IMR-90 (cell line): ENCODE measurements at regions not wholly inside any gene's neighbourhood (a gene's known extent, or its start where the extent isn't known, plus 50 kb on each side); places are given as distances from the start of the nearest gene placed in this dataset.

Source experiments
- ATAC-seq: fragments of 200-7000 bp; cut with Tn5 transposase; 2 replicates; pipeline ENCODE4 v1.9.1; 2020; ENCODE audit warnings: low read depth, mild to moderate bottlenecking, moderate library complexity
- BruUV-seq: library from RNA; stranded (reverse); fragments of 400-500 nt; replicated peaks from 2 replicates; lab custom pipeline; 2021; lab: Mats Ljungman, UMichigan
- CTCF ChIA-PET: fragments of 300-600 bp; formaldehyde crosslinking; extraction: SDS; loops from one replicate; lab custom pipeline; 2021; ENCODE audit warnings: antibody characterized with exemption; lab: Yijun Ruan, JAX
- POLR2A ChIA-PET: fragments of 300-600 bp; sonication (Branson Sonifier 250); formaldehyde crosslinking; loops from one replicate; lab custom pipeline; 2022; ENCODE audit warnings: antibody characterized with exemption; ENCODE audit not compliant: unreplicated experiment; lab: Charles Lee
- DNase-seq: peaks from one replicate; pipeline ENCODE4 v3.0.0; 2013
- H2AFZ ChIP-seq: replicated peaks from 2 replicates; pipeline ENCODE3; 2013; ENCODE audit warnings: low read length, mild to moderate bottlenecking; ENCODE audit not compliant: poor library complexity
- H2AK5ac ChIP-seq: 2 replicates; pipeline ENCODE4 v1.6.1; 2013; ENCODE audit warnings: low read depth, low read length, inconsistent platforms
- H2AK9ac ChIP-seq: replicated peaks from 2 replicates; pipeline ENCODE3; 2013; ENCODE audit warnings: mild to moderate bottlenecking, low read depth, low read length, moderate library complexity; ENCODE audit not compliant: poor library complexity
- H2BK120ac ChIP-seq: 2 replicates; pipeline ENCODE4 v1.6.1; 2013; ENCODE audit warnings: low read depth, low read length, inconsistent platforms
- H2BK15ac ChIP-seq: 3 replicates; pipeline ENCODE4 v1.6.1; 2013; ENCODE audit warnings: low read depth, low read length, inconsistent platforms
- H2BK20ac ChIP-seq: 2 replicates; pipeline ENCODE4 v1.6.1; 2013; ENCODE audit warnings: low read depth, mild to moderate bottlenecking, inconsistent platforms, low read length, moderate library complexity
- H2BK5ac ChIP-seq: 2 replicates; pipeline ENCODE4 v1.6.1; 2013; ENCODE audit warnings: mild to moderate bottlenecking, low read depth, low read length, inconsistent platforms; ENCODE audit not compliant: poor library complexity, severe bottlenecking
- H3K14ac ChIP-seq: replicated peaks from 2 replicates; pipeline ENCODE4 v1.6.1; 2013; ENCODE audit warnings: low read depth, low read length, inconsistent platforms
- H3K18ac ChIP-seq: 2 replicates; pipeline ENCODE4 v1.6.1; 2013; ENCODE audit warnings: low read depth, low read length, control low read depth
- H3K23ac ChIP-seq: 2 replicates; pipeline ENCODE4 v1.6.1; 2013; ENCODE audit warnings: low read depth, low read length, inconsistent platforms
- H3K27ac ChIP-seq: 2 replicates; pipeline ENCODE4 v1.5.1; 2013; ENCODE audit warnings: mild to moderate bottlenecking, control low read depth, low read length; ENCODE audit not compliant: insufficient read depth
- H3K27me3 ChIP-seq: 2 replicates; pipeline ENCODE4 v1.6.1; 2013; ENCODE audit warnings: low read length; ENCODE audit not compliant: control insufficient read depth, insufficient read depth
- H3K36me3 ChIP-seq: 2 replicates; pipeline ENCODE4 v1.6.1; 2013; ENCODE audit warnings: low read length, mixed read lengths; ENCODE audit not compliant: control insufficient read depth, insufficient read depth
- H3K4ac ChIP-seq: 2 replicates; pipeline ENCODE4 v1.6.1; 2013; ENCODE audit warnings: low read depth, low read length, inconsistent platforms
- H3K4me1 ChIP-seq: 2 replicates; pipeline ENCODE4 v1.6.1; 2013; ENCODE audit warnings: low read length, mixed read lengths; ENCODE audit not compliant: control insufficient read depth, insufficient read depth
- H3K4me2 ChIP-seq: 2 replicates; pipeline ENCODE4 v1.6.1; 2013; ENCODE audit warnings: low read depth, mild to moderate bottlenecking, control low read depth, low read length, moderate library complexity
- H3K4me3 ChIP-seq: 2 replicates; pipeline ENCODE4 v1.5.1; 2013; ENCODE audit warnings: low read depth, mild to moderate bottlenecking, control low read depth, low read length, moderate library complexity; ENCODE audit not compliant: insufficient read depth
- H3K56ac ChIP-seq: 2 replicates; pipeline ENCODE4 v1.6.1; 2013; ENCODE audit warnings: low read length, inconsistent platforms; ENCODE audit not compliant: insufficient read depth; ENCODE audit errors: extremely low read depth
- H3K79me1 ChIP-seq, 2 experiments: 2 replicates each; pipeline ENCODE4 v1.6.1; 2013; ENCODE audit warnings: low read length in 2 of 2, inconsistent platforms in 1 of 2, low read depth in 1 of 2
- H3K9ac ChIP-seq: 2 replicates; pipeline ENCODE4 v1.6.1; 2013; ENCODE audit warnings: low read depth, low read length, control low read depth
- H3K9me1 ChIP-seq: 2 replicates; pipeline ENCODE4 v1.6.1; 2013; ENCODE audit warnings: low read length, inconsistent platforms; ENCODE audit not compliant: insufficient read depth
- H3K9me3 ChIP-seq: 2 replicates; pipeline ENCODE4 v1.6.1; 2013; ENCODE audit warnings: low read length; ENCODE audit not compliant: control insufficient read depth, insufficient read depth
- H4K20me1 ChIP-seq: 2 replicates; pipeline ENCODE4 v1.6.1; 2013; ENCODE audit warnings: low read length, inconsistent platforms; ENCODE audit not compliant: insufficient read depth
- H4K5ac ChIP-seq: 2 replicates; pipeline ENCODE4 v1.6.1; 2013; ENCODE audit warnings: mild to moderate bottlenecking, low read depth, low read length, control low read depth
- H4K8ac ChIP-seq, 2 experiments: 2 replicates each; pipeline ENCODE4 v1.6.1; 2013; ENCODE audit warnings: low read depth in 2 of 2, low read length in 2 of 2, control low read depth in 1 of 2, inconsistent platforms in 1 of 2
- H4K91ac ChIP-seq: 2 replicates; pipeline ENCODE4 v1.6.1; 2013; ENCODE audit warnings: low read depth, low read length, inconsistent platforms; ENCODE audit not compliant: insufficient read depth
- BHLHE40 ChIP-seq: fragments of 150-350 bp; IDR thresholded peaks from 2 replicates; pipeline ENCODE4 v1.6.1; 2016; ENCODE audit warnings: mild to moderate bottlenecking, low read depth, low read length
- CEBPB ChIP-seq: IDR thresholded peaks from 2 replicates; pipeline ENCODE4 v1.6.1; 2012; ENCODE audit warnings: low read depth, low read length, improper control_type of control experiment
- CHD1 ChIP-seq: IDR thresholded peaks from 2 replicates; pipeline ENCODE4 v1.6.1; 2012; ENCODE audit warnings: low read depth, low read length, improper control_type of control experiment
- CTCF ChIP-seq: conservative IDR thresholded peaks from 2 replicates; pipeline ENCODE4 v1.5.1; 2012; ENCODE audit warnings: mild to moderate bottlenecking, low read depth, low read length, improper control_type of control experiment
- ELK1 ChIP-seq: fragments of 150-350 bp; IDR thresholded peaks from 2 replicates; pipeline ENCODE4 v1.6.1; 2016; ENCODE audit warnings: low read depth, mild to moderate bottlenecking, low read length, moderate library complexity, borderline replicate concordance
- FOS ChIP-seq: fragments of 150-350 bp; IDR thresholded peaks from 2 replicates; pipeline ENCODE4 v1.6.1; 2016; ENCODE audit warnings: low read depth, low read length
- MAFK ChIP-seq: IDR thresholded peaks from 2 replicates; pipeline ENCODE4 v1.6.1; 2012; ENCODE audit warnings: low read depth, low read length, improper control_type of control experiment
- MAZ ChIP-seq: IDR thresholded peaks from 2 replicates; pipeline ENCODE4 v1.6.1; 2012; ENCODE audit warnings: low read depth, mild to moderate bottlenecking, low read length, improper control_type of control experiment, moderate library complexity, borderline replicate concordance
- MXI1 ChIP-seq: IDR thresholded peaks from 2 replicates; pipeline ENCODE4 v1.6.1; 2012; ENCODE audit warnings: low read depth, mild to moderate bottlenecking, low read length, moderate library complexity, borderline replicate concordance
- NFE2L2 ChIP-seq: fragments of 150-350 bp; IDR thresholded peaks from 2 replicates; pipeline ENCODE4 v1.6.1; 2016; ENCODE audit warnings: low read depth, mild to moderate bottlenecking, low read length
- POLR2A ChIP-seq: IDR thresholded peaks from 2 replicates; pipeline ENCODE4 v1.6.1; 2012; ENCODE audit warnings: mild to moderate bottlenecking, low read depth, low read length
- RAD21 ChIP-seq: IDR thresholded peaks from 2 replicates; pipeline ENCODE4 v1.6.1; 2012; ENCODE audit warnings: low read length, improper control_type of control experiment
- RCOR1 ChIP-seq: IDR thresholded peaks from 2 replicates; pipeline ENCODE4 v1.6.1; 2012; ENCODE audit warnings: mild to moderate bottlenecking, low read length, improper control_type of control experiment; ENCODE audit not compliant: insufficient replicate concordance
- RFX5 ChIP-seq: IDR thresholded peaks from 2 replicates; pipeline ENCODE4 v1.8.0; 2012; ENCODE audit warnings: low read depth, mild to moderate bottlenecking, low read length, moderate library complexity
- SMC3 ChIP-seq: fragments of 150-350 bp; IDR thresholded peaks from 2 replicates; pipeline ENCODE4 v1.6.1; 2016; ENCODE audit warnings: low read depth, mild to moderate bottlenecking, antibody characterized with exemption, low read length, moderate library complexity
- WGBS, 2 experiments: methylation state at CpG; one replicate each; pipeline versions ENCODE4 v1.1.5 to v1.1.7; 2013; ENCODE audit warnings: missing lambda C conversion rate in 2 of 2; ENCODE audit not compliant: insufficient read length in 1 of 2; ENCODE audit errors: extremely low coverage in 2 of 2; 5-methylcytosine and 5-hydroxymethylcytosine counted together
- dilution Hi-C: fragments of 300-500 bp; cut with HindIII; formaldehyde crosslinking; loops from one replicate; pipeline ENCODE4 v1.14.3; 2018; ENCODE audit warnings: low sequenced_read_pairs; ENCODE audit not compliant: unreplicated experiment
- in situ Hi-C: fragments of 300-500 bp; cut with MboI; formaldehyde crosslinking; loops from 3 replicates; pipeline ENCODE4 v1.14.3; 2019; ENCODE audit warnings: low sequenced_read_pairs, inconsistent platforms, mixed read lengths
- intact Hi-C: fragments of 100-400 bp; cut with micrococcal nuclease; formaldehyde crosslinking; loops from 2 replicates; pipeline ENCODE4 v1.10.0; 2022
- TF ChIP-seq, protein P1 (sequence below): fragments of 150-350 bp; IDR thresholded peaks from 2 replicates; pipeline ENCODE4 v1.6.1; 2017; ENCODE audit warnings: mild to moderate bottlenecking, antibody characterized with exemption, low read length, low read depth

DNA sequence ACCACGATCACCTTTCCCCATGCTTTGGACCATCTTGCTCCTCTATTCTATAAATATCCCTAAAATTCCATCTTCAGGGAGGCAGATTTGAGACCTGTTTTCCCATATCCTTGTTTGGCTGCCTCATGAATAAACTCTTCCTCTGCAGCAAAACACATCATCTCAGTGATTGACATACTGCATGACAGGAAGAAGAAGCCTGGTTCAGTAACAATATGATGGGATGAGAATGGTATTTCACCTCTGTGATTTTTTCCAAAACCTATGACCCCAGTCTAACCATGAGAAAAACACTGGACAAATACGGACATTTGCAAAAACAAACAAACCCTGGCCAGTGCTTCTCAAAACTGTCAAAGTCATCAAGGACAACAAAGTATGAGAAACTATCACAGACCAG lies 53.8 kb upstream of the ZSWIM5 start:
- in situ Hi-C loops (no loop called here), dilution Hi-C loops (no loop called here), intact Hi-C loops (no loop called here)
- no TSS peak for BruUV-seq
- Histone ChIP-seq H3K14ac (no peak overlapping the region), H3K79me1 (no peaks in the 10 kb centered on the region), H3K4me2 (no peak overlapping the region), H2BK120ac (no peak overlapping the region), H3K36me3 (no peaks in the 10 kb centered on the region), H2BK15ac (no peak overlapping the region), H3K9ac (no peak overlapping the region), H3K4me1 (no peaks in the 10 kb centered on the region), H3K27ac (no peak overlapping the region), H2BK20ac (no peak overlapping the region), H4K91ac (no peak overlapping the region), H2BK5ac (no peak overlapping the region), H3K4me3 (no peak overlapping the region), H3K56ac (no peak overlapping the region), H3K4ac (no peak overlapping the region), H4K5ac (no peak overlapping the region), H3K23ac (no peak overlapping the region), H3K18ac (no peak overlapping the region), H2AFZ (no peak overlapping the region), H3K27me3 (no peaks in the 10 kb centered on the region), H2AK5ac (no peak overlapping the region), H3K9me3 (peaks cover 14% of the 10 kb centered on the region), H4K20me1 (no peaks in the 10 kb centered on the region), H4K8ac (no peak overlapping the region), H3K9me1 (no peaks in the 10 kb centered on the region), H2AK9ac (no peak overlapping the region)
- whole genome bisulfite sequencing, 2 experiments: no CpG with 5 or more reads among the region's 2 CpGs
- POLR2A ChIA-PET: no interaction called here
- ATAC-seq: no peak
- no peak for DNase-seq
- CTCF ChIA-PET: no interaction called here
- no peak for TF ChIP-seq FOS
- TF ChIP-seq, protein P1, sequence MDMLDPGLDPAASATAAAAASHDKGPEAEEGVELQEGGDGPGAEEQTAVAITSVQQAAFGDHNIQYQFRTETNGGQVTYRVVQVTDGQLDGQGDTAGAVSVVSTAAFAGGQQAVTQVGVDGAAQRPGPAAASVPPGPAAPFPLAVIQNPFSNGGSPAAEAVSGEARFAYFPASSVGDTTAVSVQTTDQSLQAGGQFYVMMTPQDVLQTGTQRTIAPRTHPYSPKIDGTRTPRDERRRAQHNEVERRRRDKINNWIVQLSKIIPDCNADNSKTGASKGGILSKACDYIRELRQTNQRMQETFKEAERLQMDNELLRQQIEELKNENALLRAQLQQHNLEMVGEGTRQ: no peak
- no peak for TF ChIP-seq ELK1
- no peak for TF ChIP-seq POLR2A
- TF ChIP-seq MAFK: no peak
- no peak for TF ChIP-seq SMC3
- TF ChIP-seq MXI1: no peak
- TF ChIP-seq RAD21: no peak
- no peak for TF ChIP-seq RFX5
- TF ChIP-seq NFE2L2: no peak
- no peak for TF ChIP-seq CTCF
- no peak for TF ChIP-seq BHLHE40
- no peak for TF ChIP-seq MAZ
- no peak for TF ChIP-seq RCOR1
- no peak for TF ChIP-seq CHD1
- no peak for TF ChIP-seq CEBPB
